ENCODE measurements at regions not wholly inside any gene's neighbourhood (a gene's known extent, or its start where the extent isn't known, plus 50 kb on each side); places are given as distances from the start of the nearest gene placed in this dataset.
"Not testable (repeated sequence)": the region's sequence is repeated elsewhere in the genome, so short reads cannot be mapped to it uniquely, and the experiment has no call there.

GRCh38 chr20:26207237-26207966, 510.7 kb upstream of the ZNF337 start:
- POLR2A ChIA-PET, result no interaction called here

GRCh38 chr20:26205350-26205749, 508.7 kb upstream of the ZNF337 start:
- H3K27ac ChIP-seq (ENCODE audit: insufficient read depth in 1 of 2, low read depth in 1 of 2, low read length in 2 of 2, poor library complexity in 1 of 2, severe bottlenecking in 2 of 2), result no peak overlapping the region
- H3K4me1 ChIP-seq (ENCODE audit: control extremely low read depth in 1 of 4, control insufficient read depth in 4 of 4, insufficient read depth in 4 of 4, low read length in 3 of 4), result peaks cover 0 to 7% (median 6%) of the 10 kb centered on the region in 4 experiments
- H3K27me3 ChIP-seq (replicated peaks in 2 of 5; ENCODE audit: control insufficient read depth in 4 of 5, insufficient read depth in 5 of 5, low read length in 4 of 5), result peaks cover 2 to 44% (median 6%) of the 10 kb centered on the region in 5 experiments
- no peak for DNase-seq
- no CpG with 5 or more reads among the region's 1 CpG for WGBS (ENCODE audit: insufficient coverage)
- no peaks in the 10 kb centered on the region for H3K36me3 ChIP-seq (ENCODE audit: control insufficient read depth in 4 of 4, insufficient read depth in 4 of 4, low read length in 3 of 4)
- ChIA-PET POLR2A (no interaction called here), CTCF (no interaction called here)
- peaks cover 0 to 7% (median 6%) of the 10 kb centered on the region in 5 experiments for H3K9me3 ChIP-seq (ENCODE audit: control extremely low read depth in 1 of 5, control insufficient read depth in 4 of 5, insufficient read depth in 2 of 5, low read depth in 1 of 5, low read length in 4 of 5)
- H3K4me3 ChIP-seq (ENCODE audit: control insufficient read depth in 1 of 7, extremely low read depth in 1 of 7, insufficient read depth in 4 of 7, low read depth in 2 of 7, low read length in 6 of 7), result no peak overlapping the region

More at GRCh38 chr20:26207237-26207966, 510.7 kb upstream of the ZNF337 start:
- Histone ChIP-seq H3K36me3 (ENCODE audit: control insufficient read depth in 4 of 4, insufficient read depth in 4 of 4, low read length in 3 of 4) (no peaks in the 10 kb centered on the region), H3K4me1 (ENCODE audit: control extremely low read depth in 1 of 4, control insufficient read depth in 4 of 4, insufficient read depth in 4 of 4, low read length in 3 of 4) (peaks cover 0 to 7% (median 6%) of the 10 kb centered on the region in 4 experiments), H3K27ac (ENCODE audit: insufficient read depth in 1 of 2, low read depth in 1 of 2, low read length in 2 of 2, poor library complexity in 1 of 2, severe bottlenecking in 2 of 2) (no peak overlapping the region), H3K4me3 (ENCODE audit: control insufficient read depth in 1 of 7, extremely low read depth in 1 of 7, insufficient read depth in 4 of 7, low read depth in 2 of 7, low read length in 6 of 7) (no peak overlapping the region), H3K9me3 (ENCODE audit: control extremely low read depth in 1 of 5, control insufficient read depth in 4 of 5, insufficient read depth in 2 of 5, low read depth in 1 of 5, low read length in 4 of 5) (peaks cover 0 to 6% (median 2%) of the 10 kb centered on the region in 5 experiments), H3K27me3 (replicated peaks in 2 of 5; ENCODE audit: control insufficient read depth in 4 of 5, insufficient read depth in 5 of 5, low read length in 4 of 5) (peaks cover 2 to 58% (median 7%) of the 10 kb centered on the region in 5 experiments)
- CTCF ChIA-PET, result no interaction called here
- peak in 1 of 3 donors; percentile 1 for DNase-seq
- no CpG with 5 or more reads among the region's 3 CpGs for WGBS (ENCODE audit: insufficient coverage)

DNA sequence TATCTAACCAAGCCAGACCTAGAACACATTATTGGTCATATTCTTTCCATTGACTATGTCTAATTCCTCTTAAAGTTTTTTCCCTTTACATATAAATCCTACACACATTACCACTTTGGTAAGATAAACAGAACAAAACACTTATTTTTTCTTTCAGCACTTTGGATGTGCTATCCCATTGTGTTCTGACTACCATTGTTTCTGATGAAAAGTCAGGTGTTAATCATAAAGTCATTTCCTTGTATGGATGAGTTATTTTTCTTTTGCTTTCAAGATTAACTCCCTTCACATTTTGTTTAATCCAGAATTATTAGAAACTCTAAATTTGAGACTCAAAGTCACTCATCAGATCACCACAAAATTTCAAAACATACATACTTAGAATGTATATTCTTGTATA, 504.4 kb upstream of the ZNF337 start:
- H3K4me1 ChIP-seq (ENCODE audit: control extremely low read depth in 1 of 4, control insufficient read depth in 4 of 4, insufficient read depth in 4 of 4, low read length in 3 of 4); DNase-seq; H3K27ac ChIP-seq (ENCODE audit: insufficient read depth in 1 of 2, low read depth in 1 of 2, low read length in 2 of 2, poor library complexity in 1 of 2, severe bottlenecking in 2 of 2); CTCF ChIA-PET; H3K9me3 ChIP-seq (ENCODE audit: control extremely low read depth in 1 of 5, control insufficient read depth in 4 of 5, insufficient read depth in 2 of 5, low read depth in 1 of 5, low read length in 4 of 5); H3K36me3 ChIP-seq (ENCODE audit: control insufficient read depth in 4 of 4, insufficient read depth in 4 of 4, low read length in 3 of 4); POLR2A ChIA-PET; H3K4me3 ChIP-seq (ENCODE audit: control insufficient read depth in 1 of 7, extremely low read depth in 1 of 7, insufficient read depth in 4 of 7, low read depth in 2 of 7, low read length in 6 of 7); H3K27me3 ChIP-seq (replicated peaks in 2 of 5; ENCODE audit: control insufficient read depth in 4 of 5, insufficient read depth in 5 of 5, low read length in 4 of 5): not testable (repeated sequence)

GRCh38 chr20:26187329-26187728, 490.7 kb upstream of the ZNF337 start:
- POLR2A ChIA-PET; H3K27ac ChIP-seq (ENCODE audit: insufficient read depth in 1 of 2, low read depth in 1 of 2, low read length in 2 of 2, poor library complexity in 1 of 2, severe bottlenecking in 2 of 2); H3K9me3 ChIP-seq (ENCODE audit: control extremely low read depth in 1 of 5, control insufficient read depth in 4 of 5, insufficient read depth in 2 of 5, low read depth in 1 of 5, low read length in 4 of 5); H3K27me3 ChIP-seq (replicated peaks in 2 of 5; ENCODE audit: control insufficient read depth in 4 of 5, insufficient read depth in 5 of 5, low read length in 4 of 5); CTCF ChIA-PET; DNase-seq; H3K4me1 ChIP-seq (ENCODE audit: control extremely low read depth in 1 of 4, control insufficient read depth in 4 of 4, insufficient read depth in 4 of 4, low read length in 3 of 4); H3K4me3 ChIP-seq (ENCODE audit: control insufficient read depth in 1 of 7, extremely low read depth in 1 of 7, insufficient read depth in 4 of 7, low read depth in 2 of 7, low read length in 6 of 7); H3K36me3 ChIP-seq (ENCODE audit: control insufficient read depth in 4 of 4, insufficient read depth in 4 of 4, low read length in 3 of 4): not testable (repeated sequence)
- 100% methylated on average over 1 of the region's 3 CpGs for WGBS (ENCODE audit: insufficient coverage)

- H3K4me3 ChIP-seq (ENCODE audit: control insufficient read depth in 1 of 7, extremely low read depth in 1 of 7, insufficient read depth in 4 of 7, low read depth in 2 of 7, low read length in 6 of 7); CTCF ChIA-PET; DNase-seq; H3K27me3 ChIP-seq (replicated peaks in 2 of 5; ENCODE audit: control insufficient read depth in 4 of 5, insufficient read depth in 5 of 5, low read length in 4 of 5); H3K27ac ChIP-seq (ENCODE audit: insufficient read depth in 1 of 2, low read depth in 1 of 2, low read length in 2 of 2, poor library complexity in 1 of 2, severe bottlenecking in 2 of 2); H3K36me3 ChIP-seq (ENCODE audit: control insufficient read depth in 4 of 4, insufficient read depth in 4 of 4, low read length in 3 of 4); H3K9me3 ChIP-seq (ENCODE audit: control extremely low read depth in 1 of 5, control insufficient read depth in 4 of 5, insufficient read depth in 2 of 5, low read depth in 1 of 5, low read length in 4 of 5); POLR2A ChIA-PET; H3K4me1 ChIP-seq (ENCODE audit: control extremely low read depth in 1 of 4, control insufficient read depth in 4 of 4, insufficient read depth in 4 of 4, low read length in 3 of 4): not testable (repeated sequence)
- no CpG with 5 or more reads among the region's 2 CpGs for WGBS (ENCODE audit: insufficient coverage)
Observed at GRCh38 chr20:26183720-26184119, 487.1 kb upstream of the ZNF337 start.

GRCh38 chr20:26181364-26181763, 484.7 kb upstream of the ZNF337 start:
- 86% methylated on average over 1 of the region's 2 CpGs for WGBS (ENCODE audit: insufficient coverage)
- H3K4me1 ChIP-seq (ENCODE audit: control extremely low read depth in 1 of 4, control insufficient read depth in 4 of 4, insufficient read depth in 4 of 4, low read length in 3 of 4); H3K9me3 ChIP-seq (ENCODE audit: control extremely low read depth in 1 of 5, control insufficient read depth in 4 of 5, insufficient read depth in 2 of 5, low read depth in 1 of 5, low read length in 4 of 5); DNase-seq; CTCF ChIA-PET; POLR2A ChIA-PET; H3K4me3 ChIP-seq (ENCODE audit: control insufficient read depth in 1 of 7, extremely low read depth in 1 of 7, insufficient read depth in 4 of 7, low read depth in 2 of 7, low read length in 6 of 7); H3K27ac ChIP-seq (ENCODE audit: insufficient read depth in 1 of 2, low read depth in 1 of 2, low read length in 2 of 2, poor library complexity in 1 of 2, severe bottlenecking in 2 of 2); H3K36me3 ChIP-seq (ENCODE audit: control insufficient read depth in 4 of 4, insufficient read depth in 4 of 4, low read length in 3 of 4); H3K27me3 ChIP-seq (replicated peaks in 2 of 5; ENCODE audit: control insufficient read depth in 4 of 5, insufficient read depth in 5 of 5, low read length in 4 of 5): not testable (repeated sequence)

- H3K9me3 ChIP-seq (ENCODE audit: control extremely low read depth in 1 of 5, control insufficient read depth in 4 of 5, insufficient read depth in 2 of 5, low read depth in 1 of 5, low read length in 4 of 5); POLR2A ChIA-PET; H3K27me3 ChIP-seq (replicated peaks in 2 of 5; ENCODE audit: control insufficient read depth in 4 of 5, insufficient read depth in 5 of 5, low read length in 4 of 5); H3K4me3 ChIP-seq (ENCODE audit: control insufficient read depth in 1 of 7, extremely low read depth in 1 of 7, insufficient read depth in 4 of 7, low read depth in 2 of 7, low read length in 6 of 7); DNase-seq; H3K27ac ChIP-seq (ENCODE audit: insufficient read depth in 1 of 2, low read depth in 1 of 2, low read length in 2 of 2, poor library complexity in 1 of 2, severe bottlenecking in 2 of 2); CTCF ChIA-PET; H3K4me1 ChIP-seq (ENCODE audit: control extremely low read depth in 1 of 4, control insufficient read depth in 4 of 4, insufficient read depth in 4 of 4, low read length in 3 of 4); H3K36me3 ChIP-seq (ENCODE audit: control insufficient read depth in 4 of 4, insufficient read depth in 4 of 4, low read length in 3 of 4): not testable (repeated sequence)
Observed at GRCh38 chr20:26171875-26172274, 475.2 kb upstream of the ZNF337 start.

Measured in common myeloid progenitor, CD34-positive (primary cell).